ENCODE measurements at regions not wholly inside any gene's neighbourhood (a gene's known extent, or its start where the extent isn't known, plus 50 kb on each side); places are given as distances from the start of the nearest gene placed in this dataset.
"Not testable (repeated sequence)": the region's sequence is repeated elsewhere in the genome, so short reads cannot be mapped to it uniquely, and the experiment has no call there.

DNA sequence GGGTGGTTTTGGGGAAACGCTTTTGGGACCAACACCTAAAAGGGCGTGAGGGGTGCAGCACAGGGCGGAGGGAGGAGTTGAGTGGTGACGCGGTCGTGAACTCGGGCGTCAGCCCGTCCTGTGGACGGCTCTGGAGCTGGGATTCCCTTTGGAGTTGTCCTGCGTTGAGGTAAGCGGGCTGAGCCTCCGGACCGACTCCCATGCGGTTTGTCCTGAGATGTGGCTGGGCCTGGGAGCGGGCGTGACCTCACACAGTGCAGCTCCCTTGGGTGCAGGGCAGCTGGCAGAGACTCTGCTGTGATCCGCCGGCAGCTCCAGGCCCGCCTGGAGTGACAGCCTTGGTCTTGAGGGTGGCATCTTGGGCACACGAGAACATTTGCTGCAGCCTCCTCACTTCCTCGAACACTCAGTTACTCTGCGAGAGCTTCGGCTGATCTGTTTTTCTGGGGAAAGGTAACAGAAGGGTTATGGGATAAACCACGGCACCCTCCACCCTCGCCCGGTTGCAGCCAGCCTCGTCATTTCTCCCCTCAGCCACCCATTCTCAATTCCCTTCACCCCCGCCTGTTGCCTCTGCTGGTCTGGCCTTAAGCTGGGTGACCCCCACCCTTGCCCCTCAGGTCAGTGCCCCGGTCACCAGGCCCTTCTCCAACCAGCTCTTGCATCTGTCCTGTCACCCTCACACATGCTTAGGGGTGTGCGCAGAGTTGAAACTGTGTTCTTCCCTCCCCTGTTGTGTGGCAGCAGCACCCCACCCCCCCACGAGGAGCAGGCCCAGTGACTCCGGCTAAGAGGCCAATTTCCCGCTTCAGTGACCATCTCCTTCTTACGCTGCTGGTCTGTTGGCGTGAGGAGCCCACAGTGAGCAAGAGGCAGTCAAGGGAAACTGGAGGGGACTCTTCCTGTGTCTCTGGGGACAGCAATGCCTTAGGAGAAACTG is 94.2 kb upstream of the COL5A1 start:
- DNase-seq: no peak

DNA sequence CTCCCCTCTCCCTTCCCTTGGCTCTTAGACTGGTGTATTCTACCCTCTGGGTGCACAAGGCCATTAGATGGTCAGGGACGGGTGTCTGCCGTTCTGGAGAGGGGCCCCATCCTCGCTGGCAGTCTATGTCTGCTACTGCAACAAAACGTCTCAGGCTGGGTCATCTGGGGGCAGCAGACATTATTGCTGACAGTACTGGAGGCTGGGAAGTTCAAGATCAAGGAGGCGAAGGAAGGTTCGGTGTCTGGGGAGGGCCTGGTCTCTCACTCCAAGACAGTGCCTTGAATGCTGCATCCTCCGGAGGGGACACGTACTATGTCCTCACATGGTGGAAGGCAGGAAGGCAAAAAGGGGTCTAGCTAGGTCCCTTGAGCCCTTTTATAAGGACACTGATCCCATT is 93.4 kb upstream of the COL5A1 start:
- DNase-seq: no peak

DNA sequence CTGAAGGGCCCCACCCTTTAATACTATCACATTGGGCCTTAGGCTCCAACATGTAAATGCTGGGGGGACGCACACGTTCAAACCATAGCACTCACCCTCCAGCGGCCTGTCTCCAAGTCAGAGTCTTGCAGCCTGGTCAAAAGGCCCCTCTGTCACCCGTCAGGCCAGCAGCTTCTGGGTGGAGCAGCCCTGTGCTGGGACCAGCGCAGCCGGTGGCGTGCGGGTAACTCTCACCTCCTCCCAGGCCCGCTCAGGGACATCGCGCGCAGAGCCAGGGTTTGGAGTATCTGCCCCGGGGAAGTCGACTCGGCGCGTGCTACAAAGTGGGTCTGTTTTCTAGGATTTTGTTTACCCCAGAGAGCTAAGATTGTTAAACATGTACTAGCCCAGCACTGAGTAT is 93.0 kb upstream of the COL5A1 start:
- no peak for DNase-seq

DNA sequence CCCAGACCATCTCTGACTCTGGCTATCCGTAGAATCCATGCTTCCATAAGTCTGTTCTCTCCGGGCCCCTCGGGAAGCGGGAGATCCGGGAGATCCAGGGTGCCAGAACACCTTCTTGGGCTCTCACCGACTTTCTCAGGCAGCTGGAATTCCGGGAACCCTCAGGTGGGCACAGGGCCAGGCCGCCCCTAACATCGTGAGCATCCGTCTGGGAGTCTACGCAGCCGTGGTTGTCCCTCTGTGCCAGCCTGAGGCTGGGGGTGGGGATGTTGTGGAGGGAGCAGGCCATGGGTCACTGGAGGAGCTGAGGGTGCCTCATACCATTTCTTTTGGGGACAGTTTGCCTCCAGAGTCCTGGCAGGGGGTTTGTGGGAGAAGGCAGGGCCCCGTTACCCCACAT is 92.3 kb upstream of the COL5A1 start:
- DNase-seq: no peak

DNA sequence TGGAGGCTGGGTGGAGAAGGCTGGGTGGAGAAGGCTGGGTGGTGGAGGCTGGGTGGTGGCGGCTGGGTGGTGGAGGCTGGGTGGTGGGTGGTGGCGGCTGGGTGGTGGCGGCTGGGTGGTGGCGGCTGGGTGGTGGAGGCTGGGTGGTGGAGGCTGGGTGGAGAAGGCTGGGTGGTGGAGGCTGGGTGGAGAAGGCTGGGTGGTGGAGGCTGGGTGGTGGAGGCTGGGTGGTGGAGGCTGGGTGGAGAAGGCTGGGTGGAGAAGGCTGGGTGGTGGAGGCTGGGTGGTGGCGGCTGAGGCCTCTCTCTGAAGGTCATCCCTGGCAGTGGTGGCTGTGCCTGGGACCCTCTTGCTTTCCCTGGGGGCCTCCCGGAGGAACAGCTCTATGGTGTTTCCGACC is 91.5 kb upstream of the COL5A1 start:
- DNase-seq: not testable (repeated sequence)

DNA sequence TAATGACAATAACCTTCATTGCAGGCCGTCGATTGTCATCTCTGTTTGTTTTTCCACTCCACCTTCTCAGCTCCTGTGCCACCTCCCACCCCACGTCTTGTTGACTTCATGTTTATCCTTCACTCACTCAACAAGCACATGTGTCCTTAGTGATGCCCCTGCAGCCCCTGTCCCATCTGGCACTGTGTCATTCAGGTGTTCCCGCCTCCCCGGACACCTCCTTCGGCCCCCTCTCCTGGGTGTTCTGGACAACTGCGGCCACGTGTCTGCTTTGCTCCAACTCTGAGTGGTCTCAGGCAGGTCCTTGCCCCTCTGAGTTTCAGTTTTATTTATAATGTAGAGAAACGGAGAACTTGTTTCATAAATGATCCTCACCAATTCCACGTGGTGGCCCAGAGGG is 91.0 kb upstream of the COL5A1 start:
- no peak for DNase-seq

DNA sequence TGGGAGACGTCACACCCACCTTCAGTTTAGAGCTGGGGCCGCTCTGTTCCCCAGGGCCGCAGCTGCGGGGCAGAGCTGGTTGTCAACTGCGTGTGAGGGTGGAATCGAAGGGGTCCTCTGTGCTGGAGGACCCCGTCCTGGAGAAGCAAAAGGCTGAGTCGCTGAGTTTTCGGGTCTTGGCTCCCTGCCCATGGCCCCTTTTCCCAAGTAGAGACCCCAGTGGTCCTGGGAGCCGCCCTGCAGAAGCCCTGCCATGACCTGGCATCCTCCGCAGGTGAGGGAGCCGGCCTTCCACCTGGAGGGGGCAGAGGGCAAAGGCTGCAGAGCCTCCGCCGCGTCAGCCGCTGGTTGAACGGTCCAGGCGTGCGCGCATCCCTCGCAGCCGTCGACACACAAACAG is 90.4 kb upstream of the COL5A1 start:
- no peak for DNase-seq

DNA sequence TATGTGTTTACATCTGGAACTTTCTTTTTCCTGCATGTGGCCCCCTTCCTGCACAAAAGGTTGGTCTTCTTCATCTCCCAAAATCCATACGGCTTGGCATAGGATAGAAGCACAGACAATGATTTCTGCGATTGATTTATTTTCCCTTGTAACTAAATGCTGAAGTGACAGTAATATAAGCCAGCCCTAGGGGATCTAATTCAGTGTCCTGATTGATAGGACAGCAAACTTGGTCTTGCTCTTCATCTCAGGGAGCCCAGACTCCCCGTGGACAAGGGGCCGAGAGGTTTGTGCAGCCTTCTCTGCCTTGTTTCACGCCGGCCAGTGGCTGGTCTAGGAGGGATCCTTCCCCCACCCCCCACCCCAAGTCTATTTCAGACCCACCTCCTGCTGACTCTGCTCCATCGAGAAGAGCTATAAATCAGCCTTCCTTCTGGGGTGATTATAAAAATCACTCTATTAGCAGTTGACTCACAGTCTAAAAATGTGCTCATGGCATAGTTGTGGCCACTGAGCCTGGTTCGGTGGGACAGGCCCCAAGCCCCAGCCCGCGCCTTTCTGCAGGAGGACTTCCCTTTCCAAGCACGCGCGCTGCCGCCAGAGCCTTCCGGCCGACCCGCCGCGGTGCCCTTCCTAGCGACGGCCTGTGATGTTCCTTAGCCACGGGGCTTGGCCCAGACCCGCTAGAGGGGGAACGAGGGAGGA is 89.8 kb upstream of the COL5A1 start:
- DNase-seq: no peak

DNA sequence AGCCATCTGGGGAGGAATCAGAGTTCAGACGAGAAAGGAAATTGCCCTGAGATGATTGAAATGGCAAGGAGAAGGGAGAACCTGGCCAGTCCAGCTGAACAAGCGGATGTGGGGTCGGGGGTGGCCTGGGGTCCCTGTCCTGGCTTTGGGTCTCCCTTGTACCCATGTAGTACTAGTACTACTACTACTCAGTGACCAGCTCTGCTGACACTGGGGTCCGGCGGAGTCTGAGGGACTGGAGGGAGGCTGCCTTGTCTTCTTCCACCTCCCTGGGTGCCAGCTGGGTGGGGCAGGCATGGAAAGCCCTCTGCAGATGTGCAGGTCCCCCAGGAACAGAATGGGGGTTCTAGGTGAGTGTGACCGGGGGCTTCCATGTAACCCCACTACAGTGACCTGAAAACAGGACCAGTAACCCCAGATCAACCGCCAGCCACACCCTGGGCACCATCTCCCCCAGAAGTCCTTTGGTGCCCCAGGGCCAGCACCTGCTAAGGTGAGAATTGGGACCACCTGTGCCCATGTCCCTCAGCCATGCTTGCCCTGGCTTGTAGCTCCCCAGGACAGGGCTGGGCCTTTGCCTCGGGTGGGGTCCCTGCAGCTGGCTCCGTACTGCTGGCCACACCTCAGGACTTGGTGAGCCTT is 89.1 kb upstream of the COL5A1 start:
- no peak for DNase-seq

DNA sequence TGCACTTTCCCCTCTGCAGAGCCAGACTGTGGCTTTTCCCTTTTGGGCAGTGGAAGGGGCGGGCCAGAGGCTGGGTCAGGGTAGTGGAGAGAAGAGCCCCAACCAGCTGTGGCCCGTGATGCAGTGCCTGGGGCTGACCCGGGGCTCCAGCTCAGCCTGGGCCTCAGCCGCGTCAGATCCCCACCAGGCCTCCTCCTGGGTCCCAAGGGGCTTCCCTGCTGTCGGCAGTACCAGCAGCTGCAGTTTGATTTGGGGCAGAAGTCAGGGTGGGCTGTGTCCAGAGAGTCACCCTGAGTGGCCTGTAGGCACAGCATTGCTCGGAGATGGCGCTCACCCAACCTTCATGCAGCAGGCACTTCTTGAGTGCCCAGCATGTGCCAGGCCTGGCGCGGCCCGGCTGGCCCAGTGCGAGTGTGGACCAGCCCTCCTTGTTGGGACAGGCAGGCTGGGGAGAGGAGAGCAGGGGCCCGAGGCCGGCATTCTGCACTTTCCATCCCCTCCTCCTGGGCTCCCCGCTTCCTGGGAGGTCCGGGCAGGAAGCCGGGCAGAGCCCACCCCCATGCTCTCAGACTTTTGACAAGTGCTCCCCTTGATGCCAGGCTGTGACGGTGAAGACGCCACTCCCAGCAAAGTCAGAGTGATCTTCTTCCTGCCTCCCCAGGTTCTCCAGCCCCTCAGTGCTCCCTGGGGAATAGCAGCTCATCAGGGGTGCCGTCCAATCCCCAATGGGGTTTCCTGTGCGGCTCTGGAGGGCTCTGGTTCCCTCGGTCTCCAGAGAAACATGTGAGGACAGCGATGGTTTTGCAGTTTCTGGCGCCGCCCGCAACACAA is 88.3 kb upstream of the COL5A1 start:
- no peak for DNase-seq

DNA sequence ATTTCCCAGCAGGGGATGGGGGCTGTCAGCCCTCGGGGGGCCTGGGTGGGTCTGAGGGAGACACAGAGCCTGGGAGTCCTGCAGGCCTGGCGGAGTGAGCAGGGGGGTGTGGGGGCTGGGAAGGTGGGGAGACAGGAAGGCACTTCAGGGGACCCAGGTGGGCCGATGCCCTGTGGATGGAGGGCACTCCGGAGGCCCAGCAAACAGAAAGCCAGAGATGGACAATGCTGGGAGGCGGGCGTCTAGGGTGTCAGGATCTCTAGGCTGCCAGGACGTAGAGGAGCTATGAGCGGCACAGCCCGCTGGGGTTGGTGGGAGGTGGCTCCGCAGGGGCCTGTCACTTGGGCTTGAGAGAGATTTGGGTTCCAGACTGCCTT is 87.6 kb upstream of the COL5A1 start:
- no peak for DNase-seq

DNA sequence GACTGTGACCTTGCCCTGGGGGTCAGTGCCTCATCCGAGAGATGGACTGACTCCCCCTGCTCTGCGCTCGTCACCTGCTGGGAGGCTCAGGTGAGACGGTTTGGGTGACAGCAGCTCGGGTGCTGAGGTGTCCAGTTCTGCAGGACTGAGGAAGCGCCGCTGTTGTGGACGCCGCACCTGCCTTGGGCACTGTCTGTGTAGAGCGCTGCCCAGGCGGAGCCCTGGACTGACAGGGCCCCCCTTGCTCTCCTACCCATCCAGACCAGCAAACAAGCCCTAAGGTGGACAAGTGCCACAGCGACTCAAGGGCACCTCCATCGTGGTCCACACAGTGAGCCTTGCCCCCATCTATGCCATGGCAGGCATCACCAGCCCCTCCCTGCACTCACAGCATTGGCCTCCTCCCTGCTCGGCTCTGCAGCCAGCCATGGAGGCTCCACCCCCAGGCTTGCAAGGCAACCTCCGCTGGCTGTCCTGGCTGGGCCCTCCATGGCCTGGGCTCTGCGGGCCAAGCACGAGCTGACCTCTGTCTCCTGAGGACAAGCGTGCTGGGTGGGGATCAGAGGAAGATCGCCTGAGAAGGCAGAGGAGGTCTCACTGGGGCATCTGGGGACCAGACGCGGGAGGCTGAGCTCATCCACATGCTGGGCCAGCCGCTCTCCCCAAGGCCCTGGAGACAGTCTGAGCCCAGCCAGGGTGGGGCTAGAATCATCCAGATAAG is 87.1 kb upstream of the COL5A1 start:
- DNase-seq: no peak

DNA sequence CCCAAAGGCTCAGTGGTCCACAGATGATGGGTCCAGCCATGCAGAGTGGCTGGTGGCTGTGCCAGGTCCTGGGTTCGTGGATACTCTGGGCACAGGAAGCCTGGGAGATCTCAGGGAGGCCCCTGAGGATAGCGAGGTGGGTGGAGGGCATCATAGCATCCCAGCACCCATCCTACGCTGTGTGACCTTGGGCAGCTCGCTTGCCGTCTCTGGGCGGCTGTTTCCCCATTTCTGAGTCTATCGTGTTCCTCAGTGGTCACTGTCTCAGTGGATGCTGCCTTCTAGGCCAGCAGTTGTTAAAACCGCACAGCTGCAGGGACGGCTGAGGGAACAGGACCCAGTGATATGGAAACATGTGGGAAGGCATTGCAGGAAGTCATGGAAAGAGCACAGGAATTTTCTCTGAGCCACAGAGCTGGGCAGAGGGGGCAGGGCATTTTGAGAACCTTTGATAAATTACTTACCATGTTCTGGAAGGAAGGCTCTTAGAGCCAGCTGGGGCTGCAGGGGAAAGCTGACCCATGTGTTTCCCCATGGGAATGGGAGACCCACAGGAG is 86.4 kb upstream of the COL5A1 start:
- DNase-seq: no peak

DNA sequence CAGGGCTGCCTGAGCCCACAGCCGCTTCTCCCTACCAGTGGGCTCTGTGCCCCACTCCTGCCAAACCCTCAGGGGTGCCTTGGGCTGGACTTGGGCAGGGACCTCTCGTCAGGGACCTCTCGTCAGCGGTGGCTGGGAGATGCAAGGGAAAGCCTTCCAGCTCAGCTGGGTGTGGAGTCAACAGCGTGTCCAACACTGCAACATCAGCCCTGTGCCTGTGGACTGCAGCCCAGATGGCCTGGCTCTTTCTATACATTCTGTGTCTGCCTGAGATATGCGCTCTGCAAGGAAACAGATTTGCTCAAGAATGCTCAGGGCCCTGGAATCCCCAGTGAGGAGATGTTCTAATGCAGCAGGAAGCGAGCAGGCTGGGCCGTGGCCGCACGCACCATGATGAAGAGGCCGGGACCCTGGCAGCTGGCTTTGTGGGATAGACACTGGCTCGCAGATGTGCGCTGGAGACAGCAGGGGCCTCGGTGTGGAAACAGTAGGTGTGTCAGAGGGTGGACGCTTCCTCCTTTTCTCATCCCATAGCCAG is 85.0 kb upstream of the COL5A1 start:
- DNase-seq: no peak

DNA sequence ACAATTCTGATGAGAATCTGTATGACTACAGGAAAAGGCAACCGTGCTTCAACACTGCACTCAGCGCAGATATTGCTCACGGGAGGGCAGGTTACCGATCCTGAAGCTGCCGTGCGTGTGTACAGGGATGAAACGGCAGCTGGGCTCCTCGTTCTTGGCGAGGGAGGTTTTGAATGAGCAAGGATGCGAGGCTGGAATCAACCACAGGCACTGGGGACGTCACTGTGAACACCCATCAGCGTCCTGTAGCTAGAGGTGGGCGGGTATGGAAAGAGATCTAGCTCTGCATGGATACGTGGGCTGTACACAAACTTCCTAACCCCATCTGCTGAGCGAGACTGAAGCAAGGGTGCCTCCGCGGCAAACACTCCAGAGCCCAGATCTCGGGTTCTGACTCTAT is 84.3 kb upstream of the COL5A1 start:
- no peak for DNase-seq

DNA sequence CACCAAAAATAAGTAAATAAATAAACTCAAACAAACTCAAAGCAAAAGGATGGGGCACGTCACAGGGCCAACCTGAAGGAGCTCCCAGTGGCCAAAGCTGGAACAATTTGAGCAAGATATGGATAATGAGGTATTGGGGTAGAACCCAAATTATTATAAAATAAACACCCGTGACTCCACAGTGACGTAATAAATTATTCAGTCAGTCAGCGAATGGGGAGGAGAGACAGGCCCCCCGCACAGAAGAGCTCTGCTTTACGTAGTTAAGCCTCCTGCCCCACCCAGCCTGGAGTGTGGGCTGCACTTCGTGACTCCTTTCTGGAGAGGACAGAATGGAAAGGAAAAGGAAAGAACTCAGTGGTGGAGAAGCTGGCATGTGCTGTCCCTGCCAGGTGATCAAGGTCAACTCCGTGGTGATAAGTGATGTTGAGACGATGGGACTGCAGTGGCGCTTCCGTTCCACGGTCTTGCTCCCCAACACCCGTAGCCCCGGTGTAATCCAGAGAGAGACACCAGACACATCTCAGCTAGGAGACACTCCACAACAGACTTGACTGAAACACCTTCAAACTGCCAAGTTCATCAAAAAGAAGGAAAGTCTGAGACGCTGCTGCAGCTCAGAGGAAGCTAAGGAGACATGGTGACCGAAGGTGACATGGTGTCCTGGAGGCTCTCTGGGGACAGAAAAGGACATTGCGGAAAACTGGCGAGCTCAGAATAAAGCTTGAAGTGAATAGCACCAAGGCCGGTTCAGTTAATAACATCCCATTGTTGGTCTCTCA is 83.3 kb upstream of the COL5A1 start:
- no peak for DNase-seq

DNA sequence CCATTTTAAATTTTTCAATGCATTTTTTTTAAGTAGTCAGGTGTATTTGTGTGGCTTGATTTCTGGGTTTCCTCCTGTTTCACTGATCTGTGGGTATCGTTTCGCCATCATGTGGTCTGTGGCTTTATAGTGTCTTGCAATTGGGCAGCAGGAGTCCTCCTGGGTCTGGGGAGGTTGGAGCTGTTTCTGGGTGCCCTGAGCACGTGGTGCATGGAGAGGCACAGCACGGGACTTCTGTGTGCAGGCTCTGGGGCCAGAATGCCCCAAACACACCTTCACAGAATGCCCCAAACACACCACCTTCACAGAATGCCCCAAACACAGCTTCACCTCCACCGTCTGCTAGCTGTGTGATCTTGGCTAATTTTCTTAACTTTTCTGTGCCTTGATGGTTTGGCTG is 82.6 kb upstream of the COL5A1 start:
- no peak for DNase-seq

DNA sequence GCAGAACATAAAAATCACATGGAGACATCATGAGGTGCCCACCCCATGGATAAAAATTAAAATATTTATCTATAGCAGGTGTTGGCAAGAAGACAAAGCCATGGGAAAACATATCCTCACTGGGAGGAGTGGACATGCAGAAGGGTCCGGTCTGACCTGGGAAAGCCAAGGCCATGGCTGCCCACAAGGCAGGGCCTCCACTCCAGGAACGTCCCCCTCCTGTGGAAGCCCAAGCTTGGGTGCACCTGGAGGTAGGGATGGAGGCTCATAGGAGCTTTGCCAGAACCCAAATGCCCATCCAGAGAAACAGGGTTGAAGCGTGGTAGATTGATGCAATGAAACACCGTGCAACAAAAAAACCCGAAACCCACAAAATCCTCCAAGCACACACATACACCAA is 81.4 kb upstream of the COL5A1 start:
- no peak for DNase-seq

DNA sequence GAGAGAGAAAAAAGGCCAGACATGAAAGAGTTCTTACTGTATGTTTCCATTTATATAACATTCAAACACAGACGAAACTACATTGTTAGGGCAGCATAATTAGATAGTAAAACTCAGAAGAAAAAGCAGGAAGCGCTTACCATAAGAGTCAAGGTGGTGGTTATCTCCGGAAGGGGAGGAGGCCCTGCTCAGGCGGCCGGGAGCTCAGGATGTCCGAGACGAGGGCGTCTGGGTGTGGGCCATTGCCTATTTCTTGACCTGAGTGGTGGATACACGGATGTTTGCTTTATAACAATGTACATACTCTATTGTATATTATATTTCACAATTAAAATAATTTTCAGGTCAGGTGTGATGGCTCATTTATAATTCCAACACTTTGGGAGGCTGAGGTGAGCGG is 80.9 kb upstream of the COL5A1 start:
- no peak for DNase-seq

DNA sequence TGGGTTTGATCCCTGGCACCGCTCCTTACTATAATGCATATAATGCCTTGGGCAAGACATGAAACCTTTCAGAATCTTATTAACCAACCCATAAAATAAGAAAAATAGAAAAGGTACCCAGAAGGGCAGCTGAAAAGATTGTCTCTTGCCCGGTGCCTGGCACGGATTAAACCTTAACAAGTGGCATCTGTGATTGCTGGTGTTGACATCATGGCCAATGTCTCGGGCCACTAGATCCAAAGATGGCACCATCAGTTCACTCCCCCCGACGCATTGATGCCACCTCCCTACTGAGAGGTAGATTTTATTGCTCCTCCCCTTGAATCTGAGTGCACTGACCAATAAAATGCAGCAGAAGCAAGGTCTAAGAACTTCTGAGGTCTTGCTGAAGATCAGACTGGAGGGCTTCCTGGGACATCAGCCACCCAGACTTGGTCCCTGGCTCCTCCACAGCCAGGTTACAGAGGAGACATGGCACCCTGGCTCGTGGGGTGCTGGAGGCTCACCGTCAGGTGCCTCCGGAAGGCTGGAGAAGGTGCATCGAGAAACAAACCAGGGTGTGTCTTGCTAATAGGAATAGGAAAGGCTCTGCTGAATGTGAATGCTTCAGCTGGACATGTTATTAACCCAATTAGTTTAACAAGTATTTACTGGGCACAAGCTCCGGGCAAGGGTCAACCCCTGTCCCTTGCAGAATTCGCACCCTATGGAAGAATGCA is 80.0 kb upstream of the COL5A1 start:
- DNase-seq: no peak
